ENCODE measurements at regions not wholly inside any gene's neighbourhood (a gene's known extent, or its start where the extent isn't known, plus 50 kb on each side); places are given as distances from the start of the nearest gene placed in this dataset.

- Histone ChIP-seq H3K36me3 (no peaks in the 10 kb centered on the region), H3K27me3 (no peaks in the 10 kb centered on the region), H2AFZ (replicated peaks) (no peak overlapping the region), H3K9me3 (ENCODE audit: low read depth) (no peaks in the 10 kb centered on the region), H3K9ac (no peak overlapping the region), H3K79me2 (ENCODE audit: low read depth) (no peaks in the 10 kb centered on the region), H3K4me1 (peaks cover 5% of the 10 kb centered on the region), H3K4me3 (no peak overlapping the region), H3K4me2 (no peak overlapping the region), H4K20me1 (ENCODE audit: low read depth) (no peaks in the 10 kb centered on the region), H3F3A (ENCODE audit: low read depth) (no peaks in the 10 kb centered on the region), H3K27ac (no peak overlapping the region)
- H3K4me3 Mint-ChIP-seq: no peak overlapping the region
- H3K27ac Mint-ChIP-seq: no peak overlapping the region
- no peak for DNase-seq (ENCODE audit: low spot score)
- TF ChIP-seq EZH2phosphoT487 (IDR thresholded peaks at IDR 0.05) (no peak), CTCF (IDR thresholded peaks at IDR 0.05) (no peak), EZH2 (IDR thresholded peaks at IDR 0.05) (no peak)
- H3K36me3 Mint-ChIP-seq: no peaks in the 10 kb centered on the region
- no peaks in the 10 kb centered on the region for H3K27me3 Mint-ChIP-seq (ENCODE audit: insufficient read depth, low read depth)
- no peaks in the 10 kb centered on the region for H3K9me3 Mint-ChIP-seq
- peaks cover 8% of the 10 kb centered on the region for H3K4me1 Mint-ChIP-seq
Observed at GRCh38 chr5:72695659-72696058, 120.8 kb upstream of the TNPO1 start.

- Mint-ChIP-seq H3K9me3 (no peaks in the 10 kb centered on the region), H3K4me1 (peaks cover 8% of the 10 kb centered on the region), H3K36me3 (no peaks in the 10 kb centered on the region), H3K4me3 (no peak overlapping the region), H3K27me3 (ENCODE audit: insufficient read depth, low read depth) (no peaks in the 10 kb centered on the region), H3K27ac (no peak overlapping the region)
- Histone ChIP-seq H3K79me2 (ENCODE audit: low read depth) (no peaks in the 10 kb centered on the region), H3K9me3 (ENCODE audit: low read depth) (no peaks in the 10 kb centered on the region), H2AFZ (replicated peaks) (no peak overlapping the region), H3K4me1 (peaks cover 5% of the 10 kb centered on the region), H3K4me3 (no peak overlapping the region), H4K20me1 (ENCODE audit: low read depth) (no peaks in the 10 kb centered on the region), H3K4me2 (no peak overlapping the region), H3K36me3 (no peaks in the 10 kb centered on the region), H3K27ac (no peak overlapping the region), H3K9ac (no peak overlapping the region), H3K27me3 (no peaks in the 10 kb centered on the region), H3F3A (ENCODE audit: low read depth) (no peaks in the 10 kb centered on the region)
- no peak for DNase-seq (ENCODE audit: low spot score)
- TF ChIP-seq CTCF (IDR thresholded peaks at IDR 0.05) (no peak), EZH2 (IDR thresholded peaks at IDR 0.05) (no peak), EZH2phosphoT487 (IDR thresholded peaks at IDR 0.05) (no peak)
Observed at GRCh38 chr5:72694856-72695255, 121.6 kb upstream of the TNPO1 start.

- DNase-seq (ENCODE audit: low spot score): no peak
- no peaks in the 10 kb centered on the region for H3K27me3 ChIP-seq
- no peak for TF ChIP-seq EZH2phosphoT487 (IDR thresholded peaks at IDR 0.05)
- no peak for TF ChIP-seq CTCF (IDR thresholded peaks at IDR 0.05)
- no peak for TF ChIP-seq EZH2 (IDR thresholded peaks at IDR 0.05)
- Mint-ChIP-seq H3K9me3 (no peaks in the 10 kb centered on the region), H3K4me3 (no peak overlapping the region), H3K27me3 (ENCODE audit: insufficient read depth, low read depth) (no peaks in the 10 kb centered on the region), H3K27ac (no peak overlapping the region), H3K36me3 (no peaks in the 10 kb centered on the region), H3K4me1 (peaks cover 6% of the 10 kb centered on the region)
- H4K20me1 ChIP-seq (ENCODE audit: low read depth): no peaks in the 10 kb centered on the region
- H3K4me1 ChIP-seq: peaks cover 5% of the 10 kb centered on the region
- H3K27ac ChIP-seq: no peak overlapping the region
- no peaks in the 10 kb centered on the region for H3F3A ChIP-seq (ENCODE audit: low read depth)
- H3K4me3 ChIP-seq: no peak overlapping the region
- H3K79me2 ChIP-seq (ENCODE audit: low read depth): no peaks in the 10 kb centered on the region
- no peak overlapping the region for H3K9ac ChIP-seq
- no peaks in the 10 kb centered on the region for H3K9me3 ChIP-seq (ENCODE audit: low read depth)
- H3K36me3 ChIP-seq: no peaks in the 10 kb centered on the region
- H3K4me2 ChIP-seq: no peak overlapping the region
- H2AFZ ChIP-seq (replicated peaks): no peak overlapping the region
Observed at GRCh38 chr5:72693546-72694205, 122.8 kb upstream of the TNPO1 start.
